Ishikawa (cell line): ENCODE measurements at regions not wholly inside any gene's neighbourhood (a gene's known extent, or its start where the extent isn't known, plus 50 kb on each side); places are given as distances from the start of the nearest gene placed in this dataset.

Source experiments
- NFIC ChIP-seq: IDR thresholded peaks from 2 replicates; pipeline ENCODE4 v1.6.1; 2012
- YY1 ChIP-seq: IDR thresholded peaks from 2 replicates; pipeline ENCODE4 v1.6.1; 2012; ENCODE audit warnings: low read depth
- TF ChIP-seq, protein P1 (sequence below): IDR thresholded peaks from 2 replicates; pipeline ENCODE4 v1.6.1; 2012

DNA sequence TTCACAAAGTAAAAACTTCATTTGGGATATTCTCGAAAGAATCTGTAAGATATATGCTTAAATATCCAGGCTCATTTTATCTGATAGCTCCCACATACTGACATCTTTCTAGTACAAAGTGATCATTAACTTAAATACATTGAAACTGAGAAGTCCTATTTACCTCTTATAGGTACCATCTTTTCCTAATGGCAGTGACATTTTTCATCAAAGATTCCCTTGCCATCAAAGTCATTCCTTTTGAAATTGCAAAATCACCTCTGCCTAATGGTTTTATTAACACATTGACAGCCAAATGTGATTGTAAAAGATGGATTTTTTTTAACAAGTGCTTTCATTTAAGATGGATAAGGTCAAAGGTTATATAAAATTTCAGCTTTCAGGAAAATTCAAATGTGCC lies 346.6 kb downstream of the MFSD1 start:
- TF ChIP-seq YY1 (no peak), NFIC (no peak)
- TF ChIP-seq, protein P1, sequence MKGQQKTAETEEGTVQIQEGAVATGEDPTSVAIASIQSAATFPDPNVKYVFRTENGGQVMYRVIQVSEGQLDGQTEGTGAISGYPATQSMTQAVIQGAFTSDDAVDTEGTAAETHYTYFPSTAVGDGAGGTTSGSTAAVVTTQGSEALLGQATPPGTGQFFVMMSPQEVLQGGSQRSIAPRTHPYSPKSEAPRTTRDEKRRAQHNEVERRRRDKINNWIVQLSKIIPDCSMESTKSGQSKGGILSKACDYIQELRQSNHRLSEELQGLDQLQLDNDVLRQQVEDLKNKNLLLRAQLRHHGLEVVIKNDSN = no peak
